CD4-positive, alpha-beta T cell treated with Interleukin-21 for 1 hour (primary cell): ENCODE measurements at regions not wholly inside any gene's neighbourhood (a gene's known extent, or its start where the extent isn't known, plus 50 kb on each side); places are given as distances from the start of the nearest gene placed in this dataset.
"Not testable (repeated sequence)": the region's sequence is repeated elsewhere in the genome, so short reads cannot be mapped to it uniquely, and the experiment has no call there.

Experiments
- DNase-seq: peaks from one replicate; pipeline ENCODE4 v3.0.0-alpha.2; 2020

DNA sequence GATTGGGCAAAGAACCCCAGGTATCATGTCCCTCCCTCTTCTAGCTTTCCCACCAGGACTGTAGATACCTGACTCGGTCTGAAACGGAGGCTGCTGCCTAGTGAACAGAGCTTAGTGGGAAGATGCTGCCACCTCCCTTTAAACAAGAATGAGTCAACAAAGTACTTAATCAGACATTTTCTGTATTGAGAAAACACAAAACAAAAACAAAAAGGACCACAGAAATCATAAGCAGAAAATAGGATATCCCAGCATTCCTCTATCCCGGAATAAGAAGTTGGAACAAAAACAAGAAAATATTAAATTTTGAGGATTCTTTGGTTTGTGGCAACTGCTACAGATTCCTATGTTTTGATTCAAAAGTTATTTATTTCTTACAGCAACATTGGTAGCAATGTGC is 51.7 kb upstream of the COL8A1 start:
- no peak for DNase-seq

- DNase-seq: no peak
Observed at GRCh38 chr3:99579965-99580364, 58.4 kb upstream of the COL8A1 start.

- no peak for DNase-seq
Observed at GRCh38 chr3:99579246-99579645, 59.1 kb upstream of the COL8A1 start.

DNA sequence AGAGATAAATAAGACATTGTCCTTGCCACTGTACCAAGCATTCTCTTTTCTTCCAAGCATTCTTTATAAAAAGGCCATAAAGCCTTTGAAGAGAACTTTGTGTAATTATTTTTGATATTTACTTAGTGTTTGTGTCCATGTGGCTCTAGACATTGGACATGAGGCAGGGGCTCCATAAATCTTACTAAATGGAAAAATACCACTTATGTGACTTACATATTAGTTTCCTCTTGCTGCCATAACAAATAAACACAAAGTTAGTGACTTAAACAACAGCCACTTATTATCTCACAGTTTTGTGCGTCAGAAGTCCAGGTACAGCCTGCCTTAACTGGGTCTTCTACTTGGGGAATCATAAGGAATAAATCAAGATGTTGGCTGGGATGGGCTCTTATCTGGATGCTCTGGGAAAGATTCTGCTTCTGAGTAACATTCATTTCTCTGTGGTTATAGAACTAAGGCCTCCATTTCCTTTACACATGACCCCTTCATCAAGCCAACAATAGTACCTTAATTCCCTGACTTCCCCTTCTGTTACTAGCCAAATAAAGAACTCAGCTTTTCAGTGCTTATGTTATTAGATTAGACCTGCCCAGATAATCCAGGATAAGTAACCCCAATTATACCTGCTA is 59.9 kb upstream of the COL8A1 start:
- no peak for DNase-seq

DNA sequence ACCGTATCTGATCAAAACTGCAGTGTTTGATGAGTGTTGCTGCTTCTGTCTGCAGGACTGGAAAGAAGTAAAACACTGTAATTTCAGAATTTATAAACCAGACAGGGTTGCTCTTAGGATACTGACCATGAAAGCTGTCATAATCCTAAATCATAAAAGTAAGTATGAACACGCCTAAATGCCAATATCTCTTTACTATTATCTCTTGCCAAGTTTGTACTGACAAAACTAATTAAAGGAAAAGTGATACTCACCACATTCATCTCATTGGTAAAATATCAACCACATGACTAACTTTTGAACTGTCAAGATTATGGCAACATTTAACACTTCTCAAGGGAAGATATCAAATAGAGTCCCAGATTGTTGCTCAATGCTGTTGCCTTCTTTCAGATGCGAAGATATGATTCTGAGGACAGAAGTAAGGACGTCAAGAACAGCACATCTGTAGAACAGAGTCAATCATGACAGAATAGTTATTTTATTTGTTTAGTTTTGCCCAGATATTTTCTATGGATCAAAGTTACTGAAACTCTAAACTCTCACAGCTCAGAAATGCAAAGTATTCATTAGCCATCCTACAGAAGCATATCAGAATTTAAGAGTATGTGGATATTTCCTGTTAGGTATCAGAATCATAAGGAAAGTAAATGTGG is 61.4 kb upstream of the COL8A1 start:
- no peak for DNase-seq

DNA sequence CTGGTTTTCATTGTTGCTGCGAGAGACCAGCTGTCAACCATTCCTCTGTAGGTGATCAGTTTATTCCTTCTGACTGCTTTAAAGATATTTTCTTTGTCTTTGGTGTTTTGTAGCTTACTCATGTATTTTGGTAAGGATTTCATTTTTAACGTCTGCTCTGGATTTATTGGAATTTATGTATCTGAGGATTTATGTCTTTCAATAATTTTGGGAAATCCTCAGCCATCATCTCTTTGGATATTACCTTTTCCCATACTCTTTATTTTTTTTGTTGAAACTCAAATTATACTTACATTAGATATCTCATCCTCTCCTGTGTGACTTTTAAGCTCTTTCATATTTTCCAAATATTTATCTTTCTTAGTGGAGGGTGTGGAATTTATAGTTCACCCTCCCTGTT is 62.7 kb upstream of the COL8A1 start:
- DNase-seq: no peak

- no peak for DNase-seq
Observed at GRCh38 chr3:99570061-99570460, 68.3 kb upstream of the COL8A1 start.

DNA sequence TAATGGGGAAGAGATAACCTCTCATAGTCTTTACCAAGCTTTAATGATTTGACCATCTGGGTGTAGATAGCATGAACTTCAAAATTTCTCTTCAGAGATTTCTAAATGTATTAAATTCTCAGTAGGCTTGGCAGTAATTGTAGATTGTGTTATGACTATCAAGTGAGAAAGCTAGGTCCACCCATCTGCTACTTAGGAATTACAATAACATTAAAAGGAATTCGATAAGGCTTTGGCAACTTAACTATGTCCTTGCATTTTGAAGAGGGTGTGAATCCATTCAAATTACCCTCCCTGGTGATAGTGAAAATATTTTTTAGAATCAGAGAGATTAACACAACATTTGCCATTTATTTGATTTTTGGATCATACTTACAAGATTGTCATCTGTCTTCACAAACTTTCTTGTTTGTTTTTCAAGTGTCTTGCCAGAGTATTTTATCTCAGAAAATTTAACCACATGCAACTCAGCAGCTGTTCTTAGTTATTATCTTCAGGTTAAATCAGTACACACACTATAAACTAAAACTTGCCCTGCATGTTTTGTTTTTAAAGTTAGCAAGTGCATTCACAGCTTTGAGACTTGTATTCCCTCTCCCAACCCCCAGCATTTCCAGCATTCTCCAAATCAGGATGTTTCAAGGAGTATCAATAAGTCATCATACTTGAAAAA is 69.6 kb upstream of the COL8A1 start:
- no peak for DNase-seq

DNA sequence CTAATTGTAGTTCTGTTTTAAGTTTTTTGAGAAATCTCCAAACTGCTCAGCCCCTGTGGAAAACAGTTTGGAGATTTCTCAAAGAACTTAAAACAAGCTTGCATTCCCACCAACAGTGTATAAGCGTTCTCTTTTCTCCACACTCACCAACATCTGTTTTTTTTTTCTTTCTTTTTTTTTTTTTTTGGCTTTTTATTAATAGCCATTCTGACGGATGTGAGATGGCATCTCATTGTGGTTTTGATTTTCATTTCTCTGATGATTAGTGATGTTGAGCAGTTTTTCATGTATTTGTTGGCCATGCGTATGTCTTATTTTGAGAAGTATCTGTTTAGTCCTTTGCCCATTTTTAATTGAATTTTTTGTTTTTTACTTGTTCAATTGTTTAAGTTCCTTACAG is 73.1 kb upstream of the COL8A1 start:
- DNase-seq: no peak

- DNase-seq: no peak
Observed at GRCh38 chr3:99562990-99563607, 75.3 kb upstream of the COL8A1 start.

GRCh38 chr3:99562138-99562537 is 76.3 kb upstream of the COL8A1 start:
- DNase-seq: no peak

DNA sequence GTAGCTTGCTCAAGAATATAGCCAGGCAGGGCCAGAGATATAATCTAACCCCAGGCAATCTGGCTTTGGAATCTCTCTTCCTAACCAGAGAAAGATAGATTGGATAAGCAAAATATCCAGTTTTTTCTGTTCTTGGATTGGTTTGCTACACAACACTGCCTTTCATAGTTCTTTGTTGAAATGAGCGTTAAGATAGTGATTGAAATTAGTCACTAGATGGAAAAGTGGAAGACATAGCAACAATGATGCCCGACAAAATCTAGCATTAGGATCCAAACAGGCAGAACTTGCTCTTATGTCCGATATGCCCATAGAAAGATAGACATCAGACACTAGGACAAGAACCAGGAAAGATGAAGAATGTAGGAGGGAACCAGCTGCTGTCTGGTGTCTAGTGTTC is 77.3 kb upstream of the COL8A1 start:
- no peak for DNase-seq

DNA sequence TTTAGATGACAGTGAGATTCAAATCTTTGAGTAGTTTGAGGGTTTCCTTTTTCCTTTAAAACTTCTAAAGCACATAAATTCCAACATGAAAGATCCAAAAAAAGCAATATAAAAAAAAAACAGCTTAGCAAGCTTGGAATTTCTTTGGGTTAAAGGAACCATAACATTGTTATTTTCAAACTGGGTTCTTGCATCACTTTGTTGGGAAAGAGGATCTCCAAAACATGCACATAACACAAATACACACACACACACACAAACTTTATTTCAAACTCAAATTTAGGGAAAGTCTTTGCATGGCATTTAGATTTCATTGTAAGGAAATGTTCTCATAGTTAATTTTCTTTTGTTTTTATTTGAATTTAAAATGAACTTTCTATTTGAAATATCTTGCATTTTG is 79.2 kb upstream of the COL8A1 start:
- DNase-seq: no peak

GRCh38 chr3:99555885-99556284 is 82.5 kb upstream of the COL8A1 start:
- not testable (repeated sequence) for DNase-seq

DNA sequence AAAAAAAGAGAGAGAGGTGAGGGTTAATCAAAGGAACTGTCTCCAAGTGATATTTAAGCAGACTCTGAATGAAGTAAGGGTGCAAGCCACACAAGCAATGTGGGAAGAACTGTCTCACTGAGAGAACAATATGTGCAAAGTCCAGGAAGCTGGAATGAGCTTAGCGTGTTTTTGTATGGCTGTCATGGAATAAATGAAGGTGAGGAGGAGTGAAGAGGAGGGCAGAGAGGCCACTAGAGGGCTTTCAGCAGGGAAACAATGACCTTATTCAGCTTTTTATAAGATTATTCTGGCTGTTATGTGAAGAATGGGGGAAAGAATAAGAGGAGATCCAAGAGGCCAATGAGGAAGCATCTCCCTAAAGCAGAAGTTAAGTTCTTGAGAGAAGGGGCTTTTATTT is 86.9 kb upstream of the COL8A1 start:
- DNase-seq: no peak

GRCh38 chr3:99549957-99550603 is 88.3 kb upstream of the COL8A1 start:
- no peak for DNase-seq

- no peak for DNase-seq
Observed at GRCh38 chr3:99549220-99549619, 89.2 kb upstream of the COL8A1 start.

DNA sequence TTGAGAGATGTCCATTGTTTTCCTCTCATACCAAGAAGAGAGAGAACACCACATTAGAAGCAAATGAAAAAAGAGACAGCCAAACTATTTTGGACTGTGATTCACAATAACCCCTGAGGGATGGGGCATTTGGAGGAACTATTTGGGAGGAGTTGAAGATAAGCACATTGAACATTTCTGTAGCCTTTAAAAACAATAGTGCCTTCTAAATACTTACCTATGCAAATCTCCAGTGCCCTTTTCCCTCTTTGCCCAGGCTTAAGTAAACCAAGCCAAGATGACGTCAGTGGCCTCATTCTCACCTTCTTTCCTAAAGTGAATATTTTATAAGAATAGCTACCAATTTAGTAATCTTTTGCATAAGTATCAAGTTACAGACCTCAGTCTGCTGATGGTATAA is 89.7 kb upstream of the COL8A1 start:
- DNase-seq: no peak

DNA sequence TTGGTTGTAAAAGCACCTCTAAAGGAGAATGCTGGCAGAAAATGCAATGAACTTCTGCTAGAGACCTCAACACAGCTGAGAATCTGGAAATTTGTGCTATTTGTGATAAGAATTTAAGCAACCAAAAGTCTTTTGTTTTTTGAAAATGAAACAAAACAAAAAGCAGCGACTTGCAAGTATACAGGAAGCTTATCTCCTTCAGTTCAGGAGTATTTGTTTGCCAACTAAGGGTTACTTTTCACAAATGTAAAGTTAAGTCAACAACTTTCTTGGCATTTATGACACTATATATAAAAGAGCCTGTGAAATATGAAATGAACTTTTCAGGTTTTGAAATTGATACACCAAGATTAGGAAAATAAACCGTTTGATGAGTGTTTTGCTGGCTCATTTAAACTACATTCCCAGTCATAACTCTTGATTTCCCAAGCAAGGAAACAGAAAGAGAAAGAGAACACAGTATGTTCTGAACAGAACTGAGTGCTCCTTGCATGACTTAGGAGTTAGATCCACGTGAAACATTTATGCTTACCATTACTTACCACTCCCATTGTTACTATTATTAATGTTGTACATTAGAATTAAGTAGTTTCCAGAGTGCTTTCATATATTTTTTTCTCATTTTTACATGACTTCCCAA is 92.3 kb upstream of the COL8A1 start:
- no peak for DNase-seq

- DNase-seq: no peak
Observed at GRCh38 chr3:99544786-99545281, 93.6 kb upstream of the COL8A1 start.

DNA sequence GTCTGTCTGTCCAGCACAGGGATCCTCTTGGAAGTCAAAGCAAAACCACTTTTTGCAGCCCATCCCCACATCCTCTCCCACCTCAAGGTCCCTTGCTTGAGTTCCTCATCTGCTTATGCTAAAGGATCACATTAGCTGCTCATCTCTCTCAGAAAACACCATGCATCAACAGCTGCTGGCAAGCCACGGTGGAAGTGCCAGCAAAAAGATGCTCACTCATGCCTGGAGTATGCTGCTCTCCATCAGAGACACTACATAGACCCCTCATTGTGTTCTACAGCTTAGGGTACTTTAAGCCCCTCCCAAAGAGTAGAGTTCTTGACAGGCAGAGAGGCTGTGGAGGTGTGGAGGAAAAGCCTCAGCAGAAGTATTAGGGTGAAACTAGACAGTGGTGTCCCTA is 94.6 kb upstream of the COL8A1 start:
- no peak for DNase-seq

DNA sequence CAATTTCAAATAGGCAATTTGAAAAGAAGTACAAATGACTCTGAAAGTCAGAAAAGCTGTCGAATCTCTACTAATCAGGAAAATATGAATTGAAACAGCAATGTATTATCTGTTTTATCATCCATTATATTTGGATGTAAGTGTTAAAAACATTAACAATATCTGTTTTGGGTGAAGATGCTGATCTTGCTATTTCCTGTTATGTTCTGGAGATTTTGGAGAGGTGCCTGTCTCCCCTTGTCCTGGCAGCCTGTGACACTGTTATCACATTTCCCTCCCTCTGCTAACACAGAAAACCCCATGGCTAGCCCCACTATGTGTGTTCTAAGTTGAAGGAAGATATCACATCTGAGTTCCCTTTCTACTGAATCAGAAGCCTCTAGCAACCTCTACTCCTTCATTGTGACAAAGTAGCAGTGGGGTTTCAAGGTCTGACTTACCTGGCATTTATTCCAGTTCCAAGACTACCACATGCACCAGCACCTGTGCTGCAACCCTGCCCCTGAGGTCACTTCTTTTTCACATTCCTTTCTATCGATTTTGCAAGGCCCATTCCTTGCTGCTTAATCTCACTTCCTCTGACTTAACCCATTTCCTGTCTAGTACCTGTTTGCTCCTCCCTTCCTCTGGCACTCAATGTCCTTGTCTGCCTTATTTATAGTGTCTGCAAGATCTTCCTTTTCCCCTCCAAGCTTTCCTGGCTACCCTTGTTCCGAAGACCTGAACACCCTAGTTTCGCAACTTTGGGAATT is 95.5 kb upstream of the COL8A1 start:
- no peak for DNase-seq
